CD4-positive, alpha-beta T cell (primary cell): ENCODE measurements at regions not wholly inside any gene's neighbourhood (a gene's known extent, or its start where the extent isn't known, plus 50 kb on each side); places are given as distances from the start of the nearest gene placed in this dataset.

Experiments
- ATAC-seq: fragments of 200-7000 bp; cut with Tn5 transposase; one replicate; pipeline ENCODE4 v1.10.0; 2022; ENCODE audit warnings: mild to moderate bottlenecking; ENCODE audit not compliant: poor library complexity
- CTCF ChIA-PET: fragments of 350-600 bp; sonication (Branson Sonifier 250); formaldehyde crosslinking; loops from one replicate; lab custom pipeline; 2021; ENCODE audit warnings: antibody characterized with exemption, inconsistent platforms; lab: Charles Lee
- POLR2A ChIA-PET: fragments of 350-600 bp; sonication (Branson Sonifier 250); formaldehyde crosslinking; loops from one replicate; lab custom pipeline; 2021; ENCODE audit warnings: antibody characterized with exemption, inconsistent platforms; lab: Charles Lee
- DNase-seq, 14 experiments: peaks; one replicate each; pipeline ENCODE4 v3.0.0-alpha.2; 2013 to 2020; ENCODE audit warnings: mixed read lengths in 2 of 14
- H3K27ac ChIP-seq, 2 donors: one replicate each; pipeline versions ENCODE4 v1.5.1 to v1.7.0; 2013; ENCODE audit warnings: low read length in 2 of 2, low read depth in 1 of 2, mild to moderate bottlenecking in 1 of 2
- H3K27me3 ChIP-seq, 2 experiments: 1 replicate in 1 of 2; 2 replicates in 1 of 2; pipeline versions ENCODE4 v1.6.1 to v1.7.0; 2013; ENCODE audit warnings: low read length in 2 of 2, control low read depth in 1 of 2, mild to moderate bottlenecking in 1 of 2, moderate library complexity in 1 of 2; ENCODE audit not compliant: insufficient read depth in 2 of 2, control insufficient read depth in 1 of 2
- H3K36me3 ChIP-seq: one replicate; pipeline ENCODE4 v1.6.1; 2013; ENCODE audit warnings: low read length, control low read depth; ENCODE audit not compliant: insufficient read depth
- H3K4me1 ChIP-seq: one replicate; pipeline ENCODE4 v1.6.1; 2013; ENCODE audit warnings: low read length, control low read depth; ENCODE audit not compliant: insufficient read depth
- H3K4me3 ChIP-seq: one replicate; pipeline ENCODE4 v1.5.1; 2013; ENCODE audit warnings: mild to moderate bottlenecking, low read length, moderate library complexity
- H3K9me3 ChIP-seq, 2 experiments: 1 replicate in 1 of 2; 2 replicates in 1 of 2; pipeline versions ENCODE4 v1.6.1 to v1.7.0; 2013; ENCODE audit warnings: low read length in 2 of 2, mild to moderate bottlenecking in 2 of 2, control low read depth in 1 of 2, moderate library complexity in 1 of 2; ENCODE audit not compliant: control insufficient read depth in 1 of 2, insufficient read depth in 1 of 2
- H3K27ac Mint-ChIP-seq: one replicate; pipeline ENCODE4 v1.8.0; 2020; ENCODE audit warnings: mixed read lengths
- H3K27me3 Mint-ChIP-seq: one replicate; pipeline ENCODE4 v1.8.0; 2021; ENCODE audit warnings: mixed read lengths
- H3K36me3 Mint-ChIP-seq: one replicate; pipeline ENCODE4 v1.8.0; 2021; ENCODE audit warnings: low read depth, mixed read lengths
- H3K4me1 Mint-ChIP-seq: one replicate; pipeline ENCODE4 v1.8.0; 2021; ENCODE audit warnings: low read depth, mixed read lengths
- H3K4me3 Mint-ChIP-seq: one replicate; pipeline ENCODE4 v1.8.0; 2020; ENCODE audit warnings: mild to moderate bottlenecking, mixed read lengths
- H3K9me3 Mint-ChIP-seq: one replicate; pipeline ENCODE4 v1.8.0; 2020; ENCODE audit warnings: mixed read lengths
- intact Hi-C, 2 experiments: fragments of 100-400 bp; cut with DNase I in 1 of 2; cut with micrococcal nuclease in 1 of 2; formaldehyde crosslinking; loops; one replicate each; pipeline versions ENCODE4 v1.15.1 to v1.9.0; 2023 to 2025; cut with DNase I, micrococcal nuclease
- TF ChIP-seq, protein P1 (sequence below): fragments of 200-600 bp; IDR thresholded peaks from one replicate; pipeline ENCODE4 v1.8.0; 2022; ENCODE audit warnings: antibody characterized with exemption, mild to moderate bottlenecking

DNA sequence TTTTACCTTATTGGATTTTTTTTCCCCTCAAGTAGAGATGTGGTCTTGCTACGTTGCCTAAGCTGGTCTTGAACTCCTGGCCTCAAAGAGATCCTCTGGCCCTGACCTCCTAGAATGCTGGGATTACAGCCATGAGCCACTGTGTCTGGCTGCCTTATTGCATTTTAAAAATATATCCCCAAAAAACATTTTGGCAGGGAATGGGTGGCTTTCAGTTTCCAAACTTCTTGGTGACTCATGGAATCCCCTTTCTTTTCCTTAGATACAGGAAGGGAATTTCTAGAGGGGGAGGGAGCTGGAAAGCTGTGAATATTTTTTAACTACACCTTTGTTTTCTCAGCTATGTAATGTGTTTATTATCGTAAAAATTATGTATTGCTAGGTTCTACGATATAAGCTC, 73.3 kb downstream of the SNRPE start:
- Mint-ChIP-seq H3K36me3 (no peaks in the 10 kb centered on the region), H3K4me1 (peaks cover 2% of the 10 kb centered on the region), H3K27ac (no peak overlapping the region), H3K4me3 (no peak overlapping the region), H3K27me3 (peaks cover 27% of the 10 kb centered on the region), H3K9me3 (no peaks in the 10 kb centered on the region)
- Histone ChIP-seq H3K4me1 (no peaks in the 10 kb centered on the region), H3K36me3 (no peaks in the 10 kb centered on the region), H3K4me3 (no peak overlapping the region), H3K27ac (no peak overlapping the region), H3K27me3 (peaks cover 0 to 6% of the 10 kb centered on the region in 2 experiments), H3K9me3 (no peaks in the 10 kb centered on the region)
- TF ChIP-seq, protein P1, sequence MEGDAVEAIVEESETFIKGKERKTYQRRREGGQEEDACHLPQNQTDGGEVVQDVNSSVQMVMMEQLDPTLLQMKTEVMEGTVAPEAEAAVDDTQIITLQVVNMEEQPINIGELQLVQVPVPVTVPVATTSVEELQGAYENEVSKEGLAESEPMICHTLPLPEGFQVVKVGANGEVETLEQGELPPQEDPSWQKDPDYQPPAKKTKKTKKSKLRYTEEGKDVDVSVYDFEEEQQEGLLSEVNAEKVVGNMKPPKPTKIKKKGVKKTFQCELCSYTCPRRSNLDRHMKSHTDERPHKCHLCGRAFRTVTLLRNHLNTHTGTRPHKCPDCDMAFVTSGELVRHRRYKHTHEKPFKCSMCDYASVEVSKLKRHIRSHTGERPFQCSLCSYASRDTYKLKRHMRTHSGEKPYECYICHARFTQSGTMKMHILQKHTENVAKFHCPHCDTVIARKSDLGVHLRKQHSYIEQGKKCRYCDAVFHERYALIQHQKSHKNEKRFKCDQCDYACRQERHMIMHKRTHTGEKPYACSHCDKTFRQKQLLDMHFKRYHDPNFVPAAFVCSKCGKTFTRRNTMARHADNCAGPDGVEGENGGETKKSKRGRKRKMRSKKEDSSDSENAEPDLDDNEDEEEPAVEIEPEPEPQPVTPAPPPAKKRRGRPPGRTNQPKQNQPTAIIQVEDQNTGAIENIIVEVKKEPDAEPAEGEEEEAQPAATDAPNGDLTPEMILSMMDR, result no peak
- ChIA-PET POLR2A (no interaction called here), CTCF (no interaction called here)
- DNase-seq, result no peak
- no peak for ATAC-seq
- intact Hi-C loops, result no loop called here

DNA sequence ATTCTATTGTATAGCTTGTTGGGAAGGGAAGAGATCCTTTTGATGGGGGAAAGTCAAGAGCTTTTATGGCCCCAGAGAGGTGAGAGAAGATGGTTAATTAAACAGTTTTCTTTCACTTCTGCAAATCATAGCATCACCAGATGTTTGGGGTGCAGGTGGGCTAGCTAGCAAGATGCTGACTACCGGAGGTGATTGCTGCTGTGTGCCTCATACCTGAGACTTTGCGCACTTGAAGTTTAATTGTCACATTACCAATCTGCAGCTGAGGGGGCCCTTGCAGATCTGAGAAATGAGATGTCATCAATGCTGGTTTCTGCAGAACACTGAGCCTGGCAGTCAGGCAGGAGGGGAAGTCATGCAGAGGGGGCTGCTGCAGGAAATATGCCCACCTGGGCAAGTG, 73.9 kb downstream of the SNRPE start:
- CTCF ChIA-PET, result interaction anchor here (0.6 kb wide), 1 partner anchor 1113 kb away, joined by 3 read pairs; no protein-coding TSS in a partner anchor
- POLR2A ChIA-PET, result no interaction called here
- H3K4me1 Mint-ChIP-seq, result no peaks in the 10 kb centered on the region

DNA sequence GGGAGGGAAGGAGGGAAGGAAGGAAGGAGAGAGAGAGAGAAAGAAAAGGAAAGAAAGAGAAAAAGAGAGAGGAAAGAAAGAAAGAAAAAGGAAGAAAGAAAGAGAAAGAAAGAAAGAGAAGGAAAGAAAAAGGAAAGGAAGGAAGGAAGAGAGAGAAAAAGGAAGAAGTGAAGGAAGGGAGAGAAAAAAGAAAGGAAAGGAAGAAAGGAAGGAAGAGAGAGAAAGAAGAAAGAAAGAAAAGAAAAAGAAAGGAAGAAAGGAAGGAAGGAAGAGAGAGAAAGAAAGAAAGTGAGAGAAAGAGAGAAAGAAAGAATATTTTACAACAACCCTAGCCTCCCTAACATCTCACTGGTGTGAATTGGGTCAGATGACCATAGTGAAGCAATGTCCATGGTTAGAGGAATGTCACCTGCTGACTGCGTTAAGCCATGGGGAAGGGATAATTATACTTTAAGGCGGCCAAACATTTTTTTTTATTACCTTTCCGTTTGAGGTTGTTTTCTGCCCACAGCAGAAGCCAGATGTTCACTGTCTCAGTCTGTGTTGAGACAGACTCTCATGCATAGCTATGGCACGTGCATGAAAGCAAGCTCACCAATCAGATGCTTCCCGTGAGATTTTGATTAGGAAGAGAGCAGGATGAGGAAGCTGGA, 76.4 kb downstream of the SNRPE start:
- Mint-ChIP-seq H3K4me1 (no peaks in the 10 kb centered on the region), H3K27ac (no peak overlapping the region), H3K27me3 (peaks cover 36% of the 10 kb centered on the region), H3K9me3 (no peaks in the 10 kb centered on the region), H3K36me3 (no peaks in the 10 kb centered on the region), H3K4me3 (no peak overlapping the region)
- intact Hi-C loops, result no loop called here
- no peak overlapping the region for H3K27ac ChIP-seq
- no peaks in the 10 kb centered on the region for H3K4me1 ChIP-seq
- no peaks in the 10 kb centered on the region for H3K9me3 ChIP-seq
- TF ChIP-seq, protein P1, result no peak
- CTCF ChIA-PET, result no interaction called here
- H3K27me3 ChIP-seq, result peaks cover 0 to 6% of the 10 kb centered on the region in 2 experiments
- ATAC-seq (no peak), DNase-seq (no peak)
- POLR2A ChIA-PET, result no interaction called here
- H3K36me3 ChIP-seq, result no peaks in the 10 kb centered on the region
- no peak overlapping the region for H3K4me3 ChIP-seq

More for the DNA sequence above, 73.9 kb downstream of the SNRPE start:
- intact Hi-C loops, result no loop called here
- TF ChIP-seq, protein P1, result no peak
- Mint-ChIP-seq H3K36me3 (no peaks in the 10 kb centered on the region), H3K9me3 (no peaks in the 10 kb centered on the region), H3K27ac (no peak overlapping the region), H3K4me3 (no peak overlapping the region), H3K27me3 (peaks cover 30% of the 10 kb centered on the region)
- Histone ChIP-seq H3K4me3 (no peak overlapping the region), H3K36me3 (no peaks in the 10 kb centered on the region), H3K27ac (no peak overlapping the region), H3K27me3 (peaks cover 0 to 6% of the 10 kb centered on the region in 2 experiments), H3K9me3 (no peaks in the 10 kb centered on the region), H3K4me1 (no peaks in the 10 kb centered on the region)
- no peak for ATAC-seq
- no peak for DNase-seq
